Lung (tissue), 11 donors: ENCODE measurements at regions not wholly inside any gene's neighbourhood (a gene's known extent, or its start where the extent isn't known, plus 50 kb on each side); places are given as distances from the start of the nearest gene placed in this dataset.
A peak's percentile ranks its signal among the peaks of the same experiment; 100 is the strongest.

Source experiments
- ATAC-seq: fragments of 200-7000 bp; cut with Tn5 transposase; one replicate; pipeline ENCODE4 v1.9.1; 2020; ENCODE audit warnings: moderate number of reproducible peaks; ENCODE audit not compliant: insufficient read depth, low FRiP score
- DNase-seq, 3 donors: peaks; one replicate each; pipeline ENCODE4 v3.0.0-alpha.2; 2013 to 2017
- H3K27ac ChIP-seq, 2 donors: one replicate each; pipeline ENCODE4 v1.5.1; 2013; ENCODE audit warnings: mild to moderate bottlenecking in 2 of 2, moderate library complexity in 2 of 2, control low read depth in 1 of 2, inconsistent platforms in 1 of 2, low read depth in 1 of 2, low read length in 1 of 2
- H3K27me3 ChIP-seq, 3 donors: one replicate each; pipeline ENCODE4 v1.5.1; 2013; ENCODE audit warnings: low read length in 2 of 3; ENCODE audit not compliant: control insufficient read depth in 3 of 3, insufficient read depth in 3 of 3
- H3K36me3 ChIP-seq, 4 donors: one replicate each; pipeline ENCODE4 v1.5.1; 2013; ENCODE audit warnings: low read length in 4 of 4, mild to moderate bottlenecking in 1 of 4, moderate library complexity in 1 of 4; ENCODE audit not compliant: control insufficient read depth in 4 of 4, insufficient read depth in 4 of 4
- H3K4me1 ChIP-seq, 5 donors: one replicate each; pipeline ENCODE4 v1.5.1; 2013; ENCODE audit warnings: low read length in 5 of 5, mild to moderate bottlenecking in 2 of 5, moderate library complexity in 1 of 5; ENCODE audit not compliant: control insufficient read depth in 5 of 5, insufficient read depth in 5 of 5
- H3K4me3 ChIP-seq: one replicate; pipeline ENCODE4 v1.5.1; 2013; ENCODE audit warnings: mild to moderate bottlenecking, control low read depth, moderate library complexity
- H3K9ac ChIP-seq, 2 donors: one replicate each; pipeline ENCODE4 v1.5.1; 2013; ENCODE audit warnings: low read length in 2 of 2, control low read depth in 1 of 2; ENCODE audit not compliant: insufficient read depth in 1 of 2
- H3K9me3 ChIP-seq, 4 donors: one replicate each; pipeline ENCODE4 v1.5.1; 2013; ENCODE audit warnings: low read length in 3 of 4, mild to moderate bottlenecking in 1 of 4, moderate library complexity in 1 of 4; ENCODE audit not compliant: control insufficient read depth in 4 of 4, insufficient read depth in 3 of 4
- CTCF ChIP-seq: IDR thresholded peaks from 2 replicates; pipeline ENCODE4 v1.5.1; 2012; ENCODE audit warnings: mild to moderate bottlenecking; ENCODE audit errors: control extremely low read depth, extremely low read depth
- WGBS, 2 donors: extraction: QIAGEN DNeasy Blood & Tissue Kit; methylation state at CpG; one replicate each; pipeline ENCODE4 v1.1.7; 2013; 5-methylcytosine and 5-hydroxymethylcytosine counted together
- donor health status: control.
- donor health status: control.
- donor health status: Bipolar disorder and iron deficiency.
- donor health status: healthy.
- donor health status: DM: yes; HTN: yes; CAD: no.

- peaks cover 0 to 29% (median 14%) of the 10 kb centered on the region in 3 donors for H3K27me3 ChIP-seq
These were observed 213.8 kb upstream of the RADX start for GRCh38 chrX:106397788-106398538.

GRCh38 chrX:106401965-106402559 lies 209.7 kb upstream of the RADX start:
- Histone ChIP-seq H3K27me3 (peaks cover 0 to 33% (median 16%) of the 10 kb centered on the region in 3 donors), H3K27ac (no peak overlapping the region), H3K4me3 (no peak overlapping the region), H3K36me3 (no peaks in the 10 kb centered on the region), H3K9me3 (peaks cover 0 to 7% (median 0%) of the 10 kb centered on the region in 4 donors), H3K4me1 (no peaks in the 10 kb centered on the region), H3K9ac (no peak overlapping the region)
- TF ChIP-seq CTCF = no peak
- ATAC-seq = no peak
- DNase-seq = peak in 2 of 3 donors; percentile 19
- 61 to 81% methylated on average over 10 of the region's 10 CpGs for WGBS, 2 donors

More at GRCh38 chrX:106397788-106398538, 213.8 kb upstream of the RADX start:
- Histone ChIP-seq H3K36me3 (no peaks in the 10 kb centered on the region), H3K27ac (no peak overlapping the region), H3K4me3 (no peak overlapping the region), H3K4me1 (no peaks in the 10 kb centered on the region), H3K9ac (no peak overlapping the region), H3K9me3 (peaks cover 0 to 7% (median 0%) of the 10 kb centered on the region in 4 donors)
- ATAC-seq (no peak), DNase-seq (peak in 1 of 3 donors; percentile 21)
- no peak for TF ChIP-seq CTCF

GRCh38 chrX:106404512-106404911 lies 207.3 kb upstream of the RADX start:
- WGBS, 2 donors = 63 to 82% methylated on average over 1 of the region's 1 CpG
- Histone ChIP-seq H3K4me3 (no peak overlapping the region), H3K9me3 (peaks cover 0 to 7% (median 0%) of the 10 kb centered on the region in 4 donors), H3K27ac (no peak overlapping the region), H3K4me1 (no peaks in the 10 kb centered on the region), H3K27me3 (peaks cover 0 to 20% (median 7%) of the 10 kb centered on the region in 3 donors), H3K9ac (no peak overlapping the region), H3K36me3 (no peaks in the 10 kb centered on the region)
- no peak for DNase-seq
- no peak for TF ChIP-seq CTCF
- no peak for ATAC-seq
